ENCODE measurements at regions not wholly inside any gene's neighbourhood (a gene's known extent, or its start where the extent isn't known, plus 50 kb on each side); places are given as distances from the start of the nearest gene placed in this dataset.

GRCh38 chr2:125070726-125071505 is 1045.8 kb downstream of the CNTNAP5 start:
- peak; percentile 40 for DNase-seq (ENCODE audit: low read depth)

- DNase-seq (ENCODE audit: low read depth) = no peak
Observed at GRCh38 chr2:125073440-125073839, 1048.4 kb downstream of the CNTNAP5 start.

DNA sequence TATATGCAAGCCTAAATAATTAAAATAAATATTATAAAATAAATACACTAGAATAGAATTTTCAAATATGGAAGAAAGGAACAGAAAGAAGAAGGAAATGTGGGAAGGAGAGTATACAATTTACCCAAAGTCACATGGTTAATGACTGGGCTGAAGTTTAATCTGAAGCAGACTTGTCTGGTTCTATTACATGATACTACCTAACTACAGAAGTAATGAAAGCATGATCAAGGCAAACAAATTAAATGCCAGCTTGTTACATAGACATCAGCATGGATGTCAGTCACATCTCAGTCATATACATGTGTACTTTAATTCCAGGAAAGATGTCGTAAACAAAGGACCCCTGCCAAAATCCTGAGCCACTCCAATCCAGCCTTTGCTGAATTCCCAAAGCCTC is 1060.8 kb downstream of the CNTNAP5 start:
- DNase-seq (ENCODE audit: low read depth) = no peak

DNA sequence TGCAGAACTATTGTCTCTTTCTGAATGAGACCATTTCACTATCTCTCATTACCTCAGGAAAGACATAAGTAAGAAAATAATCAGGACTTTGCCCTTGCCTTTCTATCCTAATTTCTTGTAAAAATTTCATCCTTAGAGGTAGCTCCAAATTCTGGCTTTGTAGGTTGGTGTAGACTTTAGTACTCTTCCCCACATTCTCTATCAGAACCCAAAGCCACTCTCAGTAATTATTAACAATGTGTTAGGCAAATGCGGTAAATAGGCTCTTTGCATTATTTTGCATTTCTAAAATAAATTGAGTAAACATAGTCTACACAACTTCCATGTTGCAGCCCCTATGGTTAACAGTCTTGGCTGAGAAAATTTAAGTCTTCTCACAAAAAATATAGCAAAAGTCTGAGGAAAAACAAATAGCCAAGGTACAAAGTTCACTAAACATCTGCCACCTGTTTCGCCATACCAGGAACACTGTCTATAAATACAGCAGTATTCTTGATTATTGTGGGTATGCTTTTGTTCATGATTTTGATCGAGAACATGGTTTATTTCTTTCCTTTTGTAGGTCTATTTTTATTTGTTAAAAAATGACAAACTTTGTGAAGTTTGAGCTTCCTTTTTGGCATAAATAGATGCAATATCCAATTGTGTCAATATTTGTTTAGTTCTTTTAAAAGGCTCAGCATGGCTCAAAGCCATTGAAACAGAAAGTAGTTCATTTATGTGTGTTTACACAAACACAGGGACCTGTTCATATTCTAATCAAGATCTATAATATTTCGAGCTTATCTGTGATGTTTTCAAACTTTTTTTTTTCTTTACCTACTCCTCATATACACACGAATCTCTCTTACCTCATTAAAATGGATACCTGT is 1061.5 kb downstream of the CNTNAP5 start:
- no peak for DNase-seq (ENCODE audit: low read depth)

DNA sequence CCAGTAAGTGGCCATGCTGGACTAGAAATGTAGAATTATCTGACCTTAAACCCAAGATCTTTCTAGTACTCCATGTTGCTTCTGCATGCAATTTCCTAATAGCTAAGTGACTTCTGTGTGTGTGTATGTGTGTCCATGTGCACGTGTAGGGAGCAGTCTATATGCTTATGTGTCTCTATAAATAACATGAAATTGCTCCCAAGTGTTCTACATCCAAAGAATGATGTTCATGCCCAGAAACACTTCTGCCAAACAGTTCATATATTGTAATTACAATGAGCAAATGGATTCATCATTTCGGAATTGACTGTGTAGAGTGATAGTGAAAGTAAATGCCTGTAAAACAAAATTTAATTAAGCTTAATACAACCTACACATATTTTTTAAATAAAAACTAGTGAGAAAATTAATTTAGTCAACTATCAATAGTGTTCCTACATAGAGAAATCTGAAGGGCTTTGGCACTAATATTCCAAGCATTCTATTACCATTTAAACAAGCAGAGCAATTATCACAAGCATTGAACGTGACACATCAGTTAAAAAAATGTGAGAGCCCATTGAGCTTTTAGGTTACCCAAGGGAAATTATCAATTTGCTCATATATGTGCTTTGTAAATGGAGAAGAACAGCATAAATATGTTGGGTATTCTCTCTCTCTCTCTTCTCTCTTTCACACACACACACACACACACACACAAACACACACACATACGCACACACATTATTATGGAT is 1067.4 kb downstream of the CNTNAP5 start:
- no peak for DNase-seq (ENCODE audit: low read depth)

GRCh38 chr2:125095826-125096225 is 1070.7 kb downstream of the CNTNAP5 start:
- no peak for DNase-seq (ENCODE audit: low read depth)

DNA sequence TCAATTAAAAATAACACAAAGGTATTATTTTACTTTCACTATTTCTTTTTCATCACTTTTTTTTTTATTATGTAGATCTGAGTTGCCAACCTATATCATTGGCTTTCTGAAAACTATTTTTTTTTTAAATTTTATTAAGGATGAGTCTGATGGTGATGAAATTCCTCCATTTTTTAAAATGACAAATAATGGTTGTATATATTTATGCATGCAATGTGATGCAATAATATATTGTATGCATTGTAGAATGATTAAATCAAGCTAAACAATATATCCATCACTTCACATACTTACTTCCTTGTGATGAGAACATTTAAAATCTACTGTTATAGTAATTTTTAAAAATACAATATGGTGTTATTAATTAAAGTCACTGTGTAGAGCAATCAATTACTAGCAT is 1081.6 kb downstream of the CNTNAP5 start:
- no peak for DNase-seq (ENCODE audit: low read depth)

DNA sequence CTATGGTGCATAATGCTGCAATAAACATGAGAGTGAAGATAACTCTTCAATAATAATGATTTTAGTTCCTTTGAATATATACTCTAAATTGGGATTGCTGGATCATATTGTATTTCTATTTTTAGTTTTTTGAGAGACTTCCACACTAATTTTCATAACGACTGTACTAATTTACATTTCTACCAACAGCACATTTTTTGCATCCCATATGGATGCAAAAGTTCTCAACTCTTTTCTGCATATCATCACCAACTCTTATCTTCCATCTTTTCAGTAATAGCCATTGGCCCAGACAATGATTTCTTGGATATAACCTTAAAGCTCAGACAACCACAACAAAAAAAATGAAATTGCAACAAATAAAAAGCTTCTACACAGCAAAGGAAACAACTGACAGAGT is 1082.4 kb downstream of the CNTNAP5 start:
- no peak for DNase-seq (ENCODE audit: low read depth)

DNA sequence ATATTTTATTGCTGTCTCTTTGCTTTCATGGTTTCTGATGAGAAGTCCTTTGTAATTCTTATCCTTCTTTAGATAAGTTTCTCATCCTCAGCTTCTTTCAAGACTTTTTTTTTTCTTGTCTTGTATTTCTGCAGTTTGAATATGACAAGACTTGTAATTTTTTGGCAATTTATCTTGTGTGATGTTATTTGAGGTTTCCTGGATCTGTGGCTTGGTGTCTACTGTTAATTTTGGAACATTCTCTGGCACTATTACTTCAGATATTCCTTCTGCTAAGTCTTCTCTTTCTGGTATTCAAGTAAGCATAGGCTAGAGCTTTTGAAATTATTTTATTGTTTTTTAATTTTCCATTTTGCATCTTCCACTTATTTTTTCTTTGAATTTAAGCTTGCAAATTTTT is 1083.2 kb downstream of the CNTNAP5 start:
- no peak for DNase-seq (ENCODE audit: low read depth)

GRCh38 chr2:125125902-125126301 is 1100.8 kb downstream of the CNTNAP5 start:
- DNase-seq (ENCODE audit: low read depth) = no peak

GRCh38 chr2:125160947-125161346 is 1135.9 kb downstream of the CNTNAP5 start:
- DNase-seq (ENCODE audit: low read depth) = no peak

GRCh38 chr2:125167152-125167551 is 1142.1 kb downstream of the CNTNAP5 start:
- DNase-seq (ENCODE audit: low read depth) = peak; percentile 1

DNA sequence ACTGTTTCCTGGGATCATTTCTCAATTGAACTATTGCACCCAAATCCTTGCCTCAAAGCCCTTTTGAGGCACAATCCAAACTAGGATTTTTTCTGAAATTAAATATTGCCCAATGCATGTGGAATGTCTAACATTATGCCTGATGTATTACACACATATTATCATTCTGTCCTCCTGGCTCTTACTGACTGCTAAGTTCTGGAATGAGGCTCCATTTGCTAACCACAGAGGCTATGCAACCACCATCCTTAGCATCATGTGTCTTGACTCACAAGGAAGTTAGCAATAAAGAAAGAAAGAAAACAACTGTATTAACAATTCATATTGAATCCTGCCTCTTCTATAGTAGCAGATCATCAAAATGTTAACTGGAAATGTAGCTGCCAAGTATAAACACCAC is 1142.7 kb downstream of the CNTNAP5 start:
- peak; percentile 11 for DNase-seq (ENCODE audit: low read depth)

DNA sequence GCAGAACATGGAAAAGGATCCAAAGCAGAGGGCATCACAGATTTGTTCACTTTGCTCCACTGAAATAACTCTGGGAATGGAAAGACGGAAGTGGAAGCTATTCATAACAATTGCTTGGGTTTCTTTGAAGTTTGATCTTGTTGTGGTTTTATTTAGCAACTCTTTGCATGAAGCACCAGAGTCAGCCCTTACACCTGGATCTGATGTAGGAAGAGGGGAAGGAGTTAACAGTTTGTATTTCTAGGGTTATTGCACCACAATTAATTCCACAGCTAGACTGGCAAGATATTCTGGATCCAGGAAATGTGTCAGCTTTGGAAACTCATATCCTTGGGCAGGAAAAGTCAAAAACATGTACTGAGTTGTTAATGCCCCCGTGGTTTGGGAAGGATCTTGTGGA is 1143.4 kb downstream of the CNTNAP5 start:
- DNase-seq (ENCODE audit: low read depth) = no peak

GRCh38 chr2:125169022-125169763 is 1144.1 kb downstream of the CNTNAP5 start:
- no peak for DNase-seq (ENCODE audit: low read depth)

DNA sequence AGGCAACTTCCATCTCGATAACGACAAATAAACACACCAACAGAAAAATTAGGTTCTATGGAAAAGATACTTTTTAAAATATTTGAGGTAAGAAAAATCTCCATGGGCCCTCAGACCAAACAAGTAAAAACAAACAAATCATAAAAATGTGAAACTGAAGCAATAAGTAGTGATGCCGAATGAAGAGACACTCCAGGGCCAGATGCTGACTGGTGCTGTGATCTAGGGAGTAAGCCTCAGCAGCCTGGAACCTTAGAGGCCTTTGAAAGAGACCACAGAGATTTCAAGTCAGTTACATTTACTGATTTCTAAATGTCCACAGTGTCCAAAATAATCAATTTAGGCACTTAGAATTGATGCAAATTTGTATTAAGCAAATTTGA is 1144.7 kb downstream of the CNTNAP5 start:
- DNase-seq (ENCODE audit: low read depth) = no peak

DNA sequence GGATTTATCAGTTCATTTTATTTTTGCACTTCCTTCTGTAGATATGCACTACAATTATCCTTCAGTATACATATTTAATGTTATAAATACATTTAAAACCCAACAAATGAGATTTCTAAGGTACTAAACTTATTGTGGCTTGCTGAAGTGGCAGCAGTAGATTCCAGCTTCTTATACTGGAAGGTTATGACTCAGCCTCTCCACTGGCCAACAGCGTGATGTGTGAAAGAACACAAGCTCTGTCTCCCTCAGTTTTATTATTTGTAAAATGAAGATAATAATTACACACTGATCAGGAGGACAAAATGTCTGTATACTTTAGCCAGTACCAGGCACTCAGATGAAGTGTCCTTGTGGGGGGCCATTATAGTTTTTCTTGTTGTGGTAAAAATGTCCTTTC is 1147.1 kb downstream of the CNTNAP5 start:
- no peak for DNase-seq (ENCODE audit: low read depth)

DNA sequence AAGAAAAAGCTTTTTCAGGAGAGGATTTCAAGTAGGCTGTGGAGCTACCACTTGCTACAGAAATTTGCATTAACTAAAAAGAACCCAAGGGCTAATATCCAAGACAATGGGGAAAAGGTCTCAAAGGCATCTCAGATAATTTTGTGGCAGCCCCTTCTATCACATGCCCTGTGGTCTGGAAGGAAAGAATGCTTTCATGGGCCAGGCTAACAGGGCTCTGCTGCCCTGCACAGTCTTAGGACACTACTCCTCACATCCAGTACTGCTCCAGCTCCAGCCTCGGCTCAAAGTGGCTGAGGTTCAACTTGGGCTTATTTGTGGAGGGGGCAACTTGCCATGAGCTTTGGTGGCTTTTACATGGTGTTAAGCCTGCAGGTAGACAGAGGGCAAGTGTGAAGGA is 1150.3 kb downstream of the CNTNAP5 start:
- DNase-seq (ENCODE audit: low read depth) = no peak

DNA sequence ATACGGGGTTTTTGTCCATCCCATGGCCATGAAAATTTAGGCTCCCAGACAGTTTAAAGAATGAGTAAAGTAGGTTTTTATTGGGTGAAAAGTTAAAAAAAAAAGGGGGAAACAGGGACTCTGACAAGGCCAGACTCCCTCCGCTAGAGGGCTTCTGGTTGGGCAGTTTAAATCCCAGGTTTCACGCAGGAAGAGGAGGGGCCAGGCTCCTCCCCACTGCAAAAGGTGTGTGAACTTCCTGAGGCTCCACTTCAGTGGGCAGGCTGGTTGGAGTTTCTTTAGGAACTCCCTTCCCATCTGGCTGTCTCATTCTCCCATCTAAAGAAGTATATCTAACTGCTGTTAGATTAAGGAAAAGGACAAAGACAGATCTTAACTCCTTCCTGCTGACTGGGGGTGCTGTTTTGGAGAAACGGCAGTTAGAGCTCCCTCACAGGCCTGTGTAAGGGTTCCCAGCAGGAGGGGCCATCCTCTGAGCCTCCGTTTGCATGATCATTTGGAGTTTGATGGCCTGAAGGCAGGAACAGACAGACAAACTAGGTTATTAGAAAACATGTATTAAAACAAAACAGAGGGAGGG is 1160.7 kb downstream of the CNTNAP5 start:
- DNase-seq (ENCODE audit: low read depth) = no peak

- no peak for DNase-seq (ENCODE audit: low read depth)
Observed at GRCh38 chr2:125207431-125207830, 1182.3 kb downstream of the CNTNAP5 start.

DNA sequence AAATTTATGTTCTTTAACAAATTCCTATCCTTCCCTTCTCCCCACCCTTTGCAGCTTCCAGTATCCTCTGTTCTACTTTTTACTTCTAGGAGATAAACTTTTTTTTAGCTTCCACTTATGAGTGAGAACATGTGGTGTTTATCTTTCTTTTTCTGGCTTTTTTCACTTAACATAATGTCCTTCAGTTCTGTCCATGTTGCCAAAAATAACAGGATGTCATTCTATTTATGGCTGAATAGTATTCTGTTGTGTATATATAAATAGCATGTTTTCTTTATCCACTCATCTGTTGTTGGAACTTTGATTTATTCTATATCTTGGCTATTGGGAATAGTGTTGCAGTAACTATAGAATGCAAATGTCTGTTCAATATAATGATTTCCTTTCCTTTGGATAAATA is 1191.2 kb downstream of the CNTNAP5 start:
- no peak for DNase-seq (ENCODE audit: low read depth)
